ENCODE measurements at regions not wholly inside any gene's neighbourhood (a gene's known extent, or its start where the extent isn't known, plus 50 kb on each side); places are given as distances from the start of the nearest gene placed in this dataset.
"Not testable (repeated sequence)": the region's sequence is repeated elsewhere in the genome, so short reads cannot be mapped to it uniquely, and the experiment has no call there.

- no peak for TF ChIP-seq CTCF (IDR thresholded peaks at IDR 0.05; ENCODE audit: low read depth, low read length)
- no peaks in the 10 kb centered on the region for H3K9me3 ChIP-seq (ENCODE audit: control insufficient read depth, insufficient read depth, low read length)
- DNase-seq (ENCODE audit: low read depth, low spot score), result no peak
- POLR2A ChIA-PET, result no interaction called here
- H3K27ac ChIP-seq (ENCODE audit: low read depth, low read length), result no peak overlapping the region
- no peaks in the 10 kb centered on the region for H3K27me3 ChIP-seq (ENCODE audit: control insufficient read depth, insufficient read depth, low read length)
- no peak overlapping the region for H3K4me3 ChIP-seq (ENCODE audit: low read depth, low read length)
- CTCF ChIA-PET, result no interaction called here
Measured at GRCh38 chr1:18573170-18573569, 57.5 kb upstream of the PAX7 start.

GRCh38 chr1:18574754-18575153 is 55.9 kb upstream of the PAX7 start:
- Histone ChIP-seq H3K4me3 (ENCODE audit: low read depth, low read length) (no peak overlapping the region), H3K27ac (ENCODE audit: low read depth, low read length) (no peak overlapping the region), H3K9me3 (ENCODE audit: control insufficient read depth, insufficient read depth, low read length) (no peaks in the 10 kb centered on the region), H3K27me3 (ENCODE audit: control insufficient read depth, insufficient read depth, low read length) (no peaks in the 10 kb centered on the region)
- no peak for DNase-seq (ENCODE audit: low read depth, low spot score)
- TF ChIP-seq CTCF (IDR thresholded peaks at IDR 0.05; ENCODE audit: low read depth, low read length), result no peak
- ChIA-PET CTCF (interaction anchor here (0.8 to 2.0 kb wide), 11 partner anchors 9 to 920 kb away, joined by 3 to 12 read pairs (median 7); no protein-coding TSS in a partner anchor), POLR2A (no interaction called here)

GRCh38 chr1:18575620-18576019 is 55.0 kb upstream of the PAX7 start:
- ChIA-PET CTCF (interaction anchor here (0.6 to 2.0 kb wide), 20 partner anchors 8 to 1157 kb away, joined by 3 to 12 read pairs (median 4); no protein-coding TSS in a partner anchor), POLR2A (no interaction called here)
- Histone ChIP-seq H3K27me3 (ENCODE audit: control insufficient read depth, insufficient read depth, low read length) (no peaks in the 10 kb centered on the region), H3K4me3 (ENCODE audit: low read depth, low read length) (no peak overlapping the region), H3K27ac (ENCODE audit: low read depth, low read length) (no peak overlapping the region), H3K9me3 (ENCODE audit: control insufficient read depth, insufficient read depth, low read length) (no peaks in the 10 kb centered on the region)
- no peak for DNase-seq (ENCODE audit: low read depth, low spot score)
- peak; percentile 70 for TF ChIP-seq CTCF (IDR thresholded peaks at IDR 0.05; ENCODE audit: low read depth, low read length)

- no peaks in the 10 kb centered on the region for H3K9me3 ChIP-seq (ENCODE audit: control insufficient read depth, insufficient read depth, low read length)
- no peak for DNase-seq (ENCODE audit: low read depth, low spot score)
- ChIA-PET CTCF (interaction anchor here (0.6 to 1.1 kb wide), 3 partner anchors 306 to 1083 kb away, joined by 3 read pairs; no protein-coding TSS in a partner anchor), POLR2A (no interaction called here)
- no peak overlapping the region for H3K4me3 ChIP-seq (ENCODE audit: low read depth, low read length)
- no peak for TF ChIP-seq CTCF (IDR thresholded peaks at IDR 0.05; ENCODE audit: low read depth, low read length)
- no peaks in the 10 kb centered on the region for H3K27me3 ChIP-seq (ENCODE audit: control insufficient read depth, insufficient read depth, low read length)
- no peak overlapping the region for H3K27ac ChIP-seq (ENCODE audit: low read depth, low read length)
Measured at GRCh38 chr1:18578271-18578670, 52.4 kb upstream of the PAX7 start.

GRCh38 chr1:18579267-18579666 is 51.4 kb upstream of the PAX7 start:
- H3K9me3 ChIP-seq (ENCODE audit: control insufficient read depth, insufficient read depth, low read length); CTCF ChIA-PET; H3K4me3 ChIP-seq (ENCODE audit: low read depth, low read length); H3K27ac ChIP-seq (ENCODE audit: low read depth, low read length); H3K27me3 ChIP-seq (ENCODE audit: control insufficient read depth, insufficient read depth, low read length); POLR2A ChIA-PET; DNase-seq (ENCODE audit: low read depth, low spot score): not testable (repeated sequence)

- DNase-seq (ENCODE audit: low read depth, low spot score), result no peak
- Histone ChIP-seq H3K27me3 (ENCODE audit: control insufficient read depth, insufficient read depth, low read length) (no peaks in the 10 kb centered on the region), H3K4me3 (ENCODE audit: low read depth, low read length) (no peak overlapping the region), H3K27ac (ENCODE audit: low read depth, low read length) (no peak overlapping the region), H3K9me3 (ENCODE audit: control insufficient read depth, insufficient read depth, low read length) (no peaks in the 10 kb centered on the region)
- TF ChIP-seq CTCF (IDR thresholded peaks at IDR 0.05; ENCODE audit: low read depth, low read length), result no peak
- ChIA-PET CTCF (no interaction called here), POLR2A (no interaction called here)
Measured at GRCh38 chr1:18580047-18580446, 50.6 kb upstream of the PAX7 start.

All from AG04450 (cell line).